ENCODE measurements at regions not wholly inside any gene's neighbourhood (a gene's known extent, or its start where the extent isn't known, plus 50 kb on each side); places are given as distances from the start of the nearest gene placed in this dataset.

DNA sequence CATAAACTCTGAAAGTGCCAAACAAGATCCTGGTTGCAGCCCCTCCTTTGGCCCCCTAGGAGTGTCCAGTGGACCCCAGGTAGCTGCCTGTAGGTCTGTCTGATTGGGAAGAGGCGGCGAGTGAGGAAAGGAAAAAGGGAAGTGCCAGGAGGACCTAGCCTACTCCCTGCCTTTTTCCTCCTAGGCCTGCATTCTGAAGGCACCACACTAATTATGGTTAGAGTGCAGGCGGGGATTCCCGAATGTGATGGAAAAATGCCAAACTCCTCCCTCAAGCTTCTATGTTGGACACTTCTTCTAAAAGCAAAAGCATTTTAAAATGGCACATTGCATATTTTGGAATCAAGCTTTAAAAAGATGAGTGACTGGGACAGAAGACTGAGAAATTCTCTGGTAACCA is 83.2 kb upstream of the SMIM15 start (continued):
- TF ChIP-seq, protein P1, sequence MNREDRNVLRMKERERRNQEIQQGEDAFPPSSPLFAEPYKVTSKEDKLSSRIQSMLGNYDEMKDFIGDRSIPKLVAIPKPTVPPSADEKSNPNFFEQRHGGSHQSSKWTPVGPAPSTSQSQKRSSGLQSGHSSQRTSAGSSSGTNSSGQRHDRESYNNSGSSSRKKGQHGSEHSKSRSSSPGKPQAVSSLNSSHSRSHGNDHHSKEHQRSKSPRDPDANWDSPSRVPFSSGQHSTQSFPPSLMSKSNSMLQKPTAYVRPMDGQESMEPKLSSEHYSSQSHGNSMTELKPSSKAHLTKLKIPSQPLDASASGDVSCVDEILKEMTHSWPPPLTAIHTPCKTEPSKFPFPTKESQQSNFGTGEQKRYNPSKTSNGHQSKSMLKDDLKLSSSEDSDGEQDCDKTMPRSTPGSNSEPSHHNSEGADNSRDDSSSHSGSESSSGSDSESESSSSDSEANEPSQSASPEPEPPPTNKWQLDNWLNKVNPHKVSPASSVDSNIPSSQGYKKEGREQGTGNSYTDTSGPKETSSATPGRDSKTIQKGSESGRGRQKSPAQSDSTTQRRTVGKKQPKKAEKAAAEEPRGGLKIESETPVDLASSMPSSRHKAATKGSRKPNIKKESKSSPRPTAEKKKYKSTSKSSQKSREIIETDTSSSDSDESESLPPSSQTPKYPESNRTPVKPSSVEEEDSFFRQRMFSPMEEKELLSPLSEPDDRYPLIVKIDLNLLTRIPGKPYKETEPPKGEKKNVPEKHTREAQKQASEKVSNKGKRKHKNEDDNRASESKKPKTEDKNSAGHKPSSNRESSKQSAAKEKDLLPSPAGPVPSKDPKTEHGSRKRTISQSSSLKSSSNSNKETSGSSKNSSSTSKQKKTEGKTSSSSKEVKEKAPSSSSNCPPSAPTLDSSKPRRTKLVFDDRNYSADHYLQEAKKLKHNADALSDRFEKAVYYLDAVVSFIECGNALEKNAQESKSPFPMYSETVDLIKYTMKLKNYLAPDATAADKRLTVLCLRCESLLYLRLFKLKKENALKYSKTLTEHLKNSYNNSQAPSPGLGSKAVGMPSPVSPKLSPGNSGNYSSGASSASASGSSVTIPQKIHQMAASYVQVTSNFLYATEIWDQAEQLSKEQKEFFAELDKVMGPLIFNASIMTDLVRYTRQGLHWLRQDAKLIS (CRISPR knock-in tag; IDR thresholded peaks at IDR 0.05), result no peak
- no peak for TF ChIP-seq ZNF7 (CRISPR knock-in tag; IDR thresholded peaks at IDR 0.05)
- TF ChIP-seq SIX1 (CRISPR knock-in tag; IDR thresholded peaks at IDR 0.05; ENCODE audit: borderline replicate concordance), result no peak

DNA sequence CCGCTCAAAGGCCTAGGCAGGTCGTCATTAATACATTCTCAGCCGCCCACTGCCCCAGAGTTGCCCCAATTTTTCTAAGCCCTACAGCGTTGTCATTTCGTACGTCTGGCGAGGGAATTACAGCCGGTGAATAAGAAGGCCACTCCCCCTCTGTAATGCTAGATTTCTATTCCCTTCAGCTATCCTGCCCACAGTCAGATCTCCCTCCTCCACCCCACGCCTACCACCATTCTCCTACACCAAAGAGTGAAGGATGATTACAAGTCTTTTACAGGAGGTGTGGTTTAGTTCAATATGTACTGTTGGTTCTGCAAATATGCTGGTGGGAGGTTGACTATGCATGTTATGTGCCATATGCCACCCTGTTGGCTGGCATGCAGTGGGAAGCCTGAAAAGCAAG is 83.7 kb upstream of the SMIM15 start:
- BruUV-seq (replicated peaks), result no TSS peak
- ATAC-seq (no peak; the same call in 2 of the 3 replicates), FAIRE-seq (no peak), DNase-seq (ENCODE audit: low spot score) (no peak)
- no peak overlapping the region for H3K27ac ChIP-seq (ENCODE audit: extremely low read length, insufficient read depth, low read length)
- no peaks in the 10 kb centered on the region for H3K9me3 ChIP-seq (ENCODE audit: low read length)
- intact Hi-C loops (cut with micrococcal nuclease; ENCODE audit: unreplicated experiment), result no loop called here
- no peaks in the 10 kb centered on the region for H3K36me3 ChIP-seq (replicated peaks in 1 of 2; ENCODE audit: control insufficient read depth in 1 of 2, insufficient read depth in 2 of 2, low read length in 2 of 2)
- POLR2A ChIA-PET, result no interaction called here
- no peaks in the 10 kb centered on the region for H3K79me2 ChIP-seq (ENCODE audit: insufficient read depth, low read length)
- no peaks in the 10 kb centered on the region for H3K4me1 ChIP-seq (ENCODE audit: insufficient read depth, low read length)
- H3K27me3 ChIP-seq (ENCODE audit: control insufficient read depth in 1 of 2, insufficient read depth in 2 of 2, low read length in 2 of 2), result 0 out of 5 replicates have a peak, but pooled peaks cover 0 to 4% of the 10 kb centered on the region in 2 experiments
- 16% methylated on average over 9 of the region's 9 CpGs for WGBS (ENCODE audit: low lambda C conversion rate)
- H3K9ac ChIP-seq (ENCODE audit: insufficient read depth, low read depth, low read length), result no peak overlapping the region
- CTCF ChIA-PET (ENCODE audit: low intra/inter-chr PET ratio, low total read pairs), result no interaction called here
- H3K4me2 ChIP-seq (ENCODE audit: low read depth, low read length), result peak overlapping the region; percentile 3; the same call in 1 of the 2 replicates
- no peaks in the 10 kb centered on the region for H4K20me1 ChIP-seq (ENCODE audit: insufficient read depth, low read length)
- no peak overlapping the region for H3K4me3 ChIP-seq (replicated peaks in 1 of 3; ENCODE audit: insufficient read depth in 1 of 3, low read depth in 2 of 3, low read length in 3 of 3)
- in situ Hi-C loops (cut with HindIII; ENCODE audit: extremely low pct_ligation_motif_present, low pct_unique_long_range_greater_than_20kb), result no loop called here
- no peak overlapping the region for H2AFZ ChIP-seq (ENCODE audit: low read length)
- TF ChIP-seq ZNF317 (CRISPR knock-in tag; IDR thresholded peaks at IDR 0.05) (no peak), ZSCAN31 (CRISPR knock-in tag; IDR thresholded peaks at IDR 0.05; ENCODE audit: low read depth) (no peak), GATA4 (IDR thresholded peaks at IDR 0.05; ENCODE audit: borderline replicate concordance, low read depth) (no peak), KDM1A (CRISPR knock-in tag; IDR thresholded peaks at IDR 0.05) (no peak), RXRA (CRISPR knock-in tag; IDR thresholded peaks at IDR 0.05) (no peak), REXO4 (CRISPR knock-in tag; IDR thresholded peaks at IDR 0.05; ENCODE audit: borderline replicate concordance) (no peak), PRMT3 (CRISPR knock-in tag; IDR thresholded peaks at IDR 0.05; ENCODE audit: borderline replicate concordance, low read depth) (no peak), RAD21 (CRISPR knock-in tag; IDR thresholded peaks at IDR 0.05) (no peak), FLYWCH1 (CRISPR knock-in tag; IDR thresholded peaks at IDR 0.05) (no peak), IKZF4 (CRISPR knock-in tag; IDR thresholded peaks at IDR 0.05; ENCODE audit: borderline replicate concordance, low read depth, not compliant biosample characterization) (no peak), KLF9 (CRISPR knock-in tag; IDR thresholded peaks at IDR 0.05; ENCODE audit: low read depth) (no peak), NFRKB (IDR thresholded peaks at IDR 0.05) (no peak)
- TF ChIP-seq, protein P2, sequence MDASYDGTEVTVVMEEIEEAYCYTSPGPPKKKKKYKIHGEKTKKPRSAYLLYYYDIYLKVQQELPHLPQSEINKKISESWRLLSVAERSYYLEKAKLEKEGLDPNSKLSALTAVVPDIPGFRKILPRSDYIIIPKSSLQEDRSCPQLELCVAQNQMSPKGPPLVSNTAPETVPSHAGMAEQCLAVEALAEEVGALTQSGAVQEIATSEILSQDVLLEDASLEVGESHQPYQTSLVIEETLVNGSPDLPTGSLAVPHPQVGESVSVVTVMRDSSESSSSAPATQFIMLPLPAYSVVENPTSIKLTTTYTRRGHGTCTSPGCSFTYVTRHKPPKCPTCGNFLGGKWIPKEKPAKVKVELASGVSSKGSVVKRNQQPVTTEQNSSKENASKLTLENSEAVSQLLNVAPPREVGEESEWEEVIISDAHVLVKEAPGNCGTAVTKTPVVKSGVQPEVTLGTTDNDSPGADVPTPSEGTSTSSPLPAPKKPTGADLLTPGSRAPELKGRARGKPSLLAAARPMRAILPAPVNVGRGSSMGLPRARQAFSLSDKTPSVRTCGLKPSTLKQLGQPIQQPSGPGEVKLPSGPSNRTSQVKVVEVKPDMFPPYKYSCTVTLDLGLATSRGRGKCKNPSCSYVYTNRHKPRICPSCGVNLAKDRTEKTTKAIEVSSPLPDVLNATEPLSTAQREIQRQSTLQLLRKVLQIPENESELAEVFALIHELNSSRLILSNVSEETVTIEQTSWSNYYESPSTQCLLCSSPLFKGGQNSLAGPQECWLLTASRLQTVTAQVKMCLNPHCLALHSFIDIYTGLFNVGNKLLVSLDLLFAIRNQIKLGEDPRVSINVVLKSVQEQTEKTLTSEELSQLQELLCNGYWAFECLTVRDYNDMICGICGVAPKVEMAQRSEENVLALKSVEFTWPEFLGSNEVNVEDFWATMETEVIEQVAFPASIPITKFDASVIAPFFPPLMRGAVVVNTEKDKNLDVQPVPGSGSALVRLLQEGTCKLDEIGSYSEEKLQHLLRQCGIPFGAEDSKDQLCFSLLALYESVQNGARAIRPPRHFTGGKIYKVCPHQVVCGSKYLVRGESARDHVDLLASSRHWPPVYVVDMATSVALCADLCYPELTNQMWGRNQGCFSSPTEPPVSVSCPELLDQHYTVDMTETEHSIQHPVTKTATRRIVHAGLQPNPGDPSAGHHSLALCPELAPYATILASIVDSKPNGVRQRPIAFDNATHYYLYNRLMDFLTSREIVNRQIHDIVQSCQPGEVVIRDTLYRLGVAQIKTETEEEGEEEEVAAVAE (CRISPR knock-in tag; IDR thresholded peaks at IDR 0.05; ENCODE audit: borderline replicate concordance), result no peak
- TF ChIP-seq, protein P3, sequence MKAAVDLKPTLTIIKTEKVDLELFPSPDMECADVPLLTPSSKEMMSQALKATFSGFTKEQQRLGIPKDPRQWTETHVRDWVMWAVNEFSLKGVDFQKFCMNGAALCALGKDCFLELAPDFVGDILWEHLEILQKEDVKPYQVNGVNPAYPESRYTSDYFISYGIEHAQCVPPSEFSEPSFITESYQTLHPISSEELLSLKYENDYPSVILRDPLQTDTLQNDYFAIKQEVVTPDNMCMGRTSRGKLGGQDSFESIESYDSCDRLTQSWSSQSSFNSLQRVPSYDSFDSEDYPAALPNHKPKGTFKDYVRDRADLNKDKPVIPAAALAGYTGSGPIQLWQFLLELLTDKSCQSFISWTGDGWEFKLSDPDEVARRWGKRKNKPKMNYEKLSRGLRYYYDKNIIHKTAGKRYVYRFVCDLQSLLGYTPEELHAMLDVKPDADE (CRISPR knock-in tag; IDR thresholded peaks at IDR 0.05), result no peak
